ENCODE measurements at regions not wholly inside any gene's neighbourhood (a gene's known extent, or its start where the extent isn't known, plus 50 kb on each side); places are given as distances from the start of the nearest gene placed in this dataset.

GRCh38 chr13:73496711-73497110, 437.9 kb downstream of the KLF5 start:
- TF ChIP-seq CTCF (conservative IDR thresholded peaks at IDR 0.05 in 1 of 2, IDR thresholded peaks at IDR 0.05 in 1 of 2; ENCODE audit: extremely low read depth in 1 of 2, insufficient read depth in 1 of 2, low read depth in 1 of 2, low read length in 2 of 2) (no peak), EZH2 (IDR thresholded peaks at IDR 0.05; ENCODE audit: borderline replicate concordance, low read length) (no peak)

All from mammary epithelial cell (primary cell).